B cell (primary cell): ENCODE measurements at regions not wholly inside any gene's neighbourhood (a gene's known extent, or its start where the extent isn't known, plus 50 kb on each side); places are given as distances from the start of the nearest gene placed in this dataset.

Experiments used
- CTCF ChIP-seq: fragments of 200-600 bp; IDR thresholded peaks from one replicate; pipeline ENCODE4 v1.8.0; 2022; ENCODE audit warnings: antibody characterized with exemption, mild to moderate bottlenecking
- EZH2 ChIP-seq: IDR thresholded peaks from 2 replicates; pipeline ENCODE4 v1.6.1; 2012; ENCODE audit warnings: borderline replicate concordance, low read depth, mild to moderate bottlenecking, moderate library complexity, low read length; ENCODE audit not compliant: insufficient read depth, poor library complexity, severe bottlenecking

- TF ChIP-seq EZH2 (no peak), CTCF (no peak)
Observed at GRCh38 chrX:79506001-79506400, 138.9 kb upstream of the ITM2A start.
